HL-60 (cell line): ENCODE measurements at regions not wholly inside any gene's neighbourhood (a gene's known extent, or its start where the extent isn't known, plus 50 kb on each side); places are given as distances from the start of the nearest gene placed in this dataset.
"Not testable (repeated sequence)": the region's sequence is repeated elsewhere in the genome, so short reads cannot be mapped to it uniquely, and the experiment has no call there.

ENCODE experiments used
- CTCF ChIP-seq: IDR thresholded peaks from one replicate; pipeline ENCODE4 v1.5.1; 2011; ENCODE audit warnings: low read length, control low read depth, inconsistent platforms; ENCODE audit not compliant: insufficient read depth
- GABPA ChIP-seq: IDR thresholded peaks from 2 replicates; pipeline ENCODE4 v1.6.1; 2012; ENCODE audit warnings: low read depth
- SPI1 ChIP-seq: IDR thresholded peaks from 2 replicates; pipeline ENCODE4 v1.6.1; 2012; ENCODE audit warnings: low read depth, mild to moderate bottlenecking, borderline replicate concordance
- TF ChIP-seq, protein P1 (sequence below): IDR thresholded peaks from 2 replicates; pipeline ENCODE4 v1.6.1; 2012; ENCODE audit warnings: low read depth; ENCODE audit not compliant: insufficient replicate concordance

DNA sequence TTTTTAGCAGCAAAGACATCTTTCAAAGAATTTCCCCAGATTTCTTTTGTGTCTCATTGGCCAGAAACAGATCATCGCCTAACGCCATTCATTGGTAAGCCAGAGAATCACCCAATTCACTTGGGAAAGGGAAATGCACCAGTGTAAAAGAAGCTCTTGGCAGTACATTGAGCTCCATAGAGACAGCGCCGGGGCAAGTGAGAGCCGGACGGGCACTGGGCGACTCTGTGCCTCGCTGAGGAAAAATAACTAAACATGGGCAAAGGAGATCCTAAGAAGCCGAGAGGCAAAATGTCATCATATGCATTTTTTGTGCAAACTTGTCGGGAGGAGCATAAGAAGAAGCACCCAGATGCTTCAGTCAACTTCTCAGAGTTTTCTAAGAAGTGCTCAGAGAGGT lies 630.6 kb upstream of the ZNF385D start:
- TF ChIP-seq, protein P1, sequence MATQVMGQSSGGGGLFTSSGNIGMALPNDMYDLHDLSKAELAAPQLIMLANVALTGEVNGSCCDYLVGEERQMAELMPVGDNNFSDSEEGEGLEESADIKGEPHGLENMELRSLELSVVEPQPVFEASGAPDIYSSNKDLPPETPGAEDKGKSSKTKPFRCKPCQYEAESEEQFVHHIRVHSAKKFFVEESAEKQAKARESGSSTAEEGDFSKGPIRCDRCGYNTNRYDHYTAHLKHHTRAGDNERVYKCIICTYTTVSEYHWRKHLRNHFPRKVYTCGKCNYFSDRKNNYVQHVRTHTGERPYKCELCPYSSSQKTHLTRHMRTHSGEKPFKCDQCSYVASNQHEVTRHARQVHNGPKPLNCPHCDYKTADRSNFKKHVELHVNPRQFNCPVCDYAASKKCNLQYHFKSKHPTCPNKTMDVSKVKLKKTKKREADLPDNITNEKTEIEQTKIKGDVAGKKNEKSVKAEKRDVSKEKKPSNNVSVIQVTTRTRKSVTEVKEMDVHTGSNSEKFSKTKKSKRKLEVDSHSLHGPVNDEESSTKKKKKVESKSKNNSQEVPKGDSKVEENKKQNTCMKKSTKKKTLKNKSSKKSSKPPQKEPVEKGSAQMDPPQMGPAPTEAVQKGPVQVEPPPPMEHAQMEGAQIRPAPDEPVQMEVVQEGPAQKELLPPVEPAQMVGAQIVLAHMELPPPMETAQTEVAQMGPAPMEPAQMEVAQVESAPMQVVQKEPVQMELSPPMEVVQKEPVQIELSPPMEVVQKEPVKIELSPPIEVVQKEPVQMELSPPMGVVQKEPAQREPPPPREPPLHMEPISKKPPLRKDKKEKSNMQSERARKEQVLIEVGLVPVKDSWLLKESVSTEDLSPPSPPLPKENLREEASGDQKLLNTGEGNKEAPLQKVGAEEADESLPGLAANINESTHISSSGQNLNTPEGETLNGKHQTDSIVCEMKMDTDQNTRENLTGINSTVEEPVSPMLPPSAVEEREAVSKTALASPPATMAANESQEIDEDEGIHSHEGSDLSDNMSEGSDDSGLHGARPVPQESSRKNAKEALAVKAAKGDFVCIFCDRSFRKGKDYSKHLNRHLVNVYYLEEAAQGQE, result not testable (repeated sequence)
- TF ChIP-seq CTCF, GABPA, SPI1: not testable (repeated sequence)
